IPS-20b (cell line): ENCODE measurements at regions not wholly inside any gene's neighbourhood (a gene's known extent, or its start where the extent isn't known, plus 50 kb on each side); places are given as distances from the start of the nearest gene placed in this dataset.

ENCODE experiments used
- H3K27ac ChIP-seq: one replicate; pipeline ENCODE4 v1.5.1; 2013; ENCODE audit warnings: low read length
- H3K27me3 ChIP-seq: 2 replicates; pipeline ENCODE4 v1.6.1; 2013; ENCODE audit warnings: mild to moderate bottlenecking, low read length, inconsistent platforms; ENCODE audit not compliant: insufficient read depth
- H3K36me3 ChIP-seq: 2 replicates; pipeline ENCODE4 v1.6.1; 2013; ENCODE audit warnings: low read depth, mild to moderate bottlenecking, inconsistent platforms, low read length, moderate library complexity; ENCODE audit not compliant: insufficient read depth
- H3K4me1 ChIP-seq: 2 replicates; pipeline ENCODE4 v1.6.1; 2013; ENCODE audit warnings: mild to moderate bottlenecking, control low read depth, inconsistent platforms, low read length, moderate library complexity; ENCODE audit not compliant: insufficient read depth
- H3K4me3 ChIP-seq: 2 replicates; pipeline ENCODE4 v1.5.1; 2013; ENCODE audit warnings: mild to moderate bottlenecking, low read length, inconsistent platforms
- H3K9ac ChIP-seq: 2 replicates; pipeline ENCODE4 v1.6.1; 2013; ENCODE audit warnings: low read depth, mild to moderate bottlenecking, inconsistent platforms, low read length, moderate library complexity
- H3K9me3 ChIP-seq: 2 replicates; pipeline ENCODE4 v1.6.1; 2013; ENCODE audit warnings: mild to moderate bottlenecking, low read depth, low read length, inconsistent platforms; ENCODE audit not compliant: insufficient read depth

- Histone ChIP-seq H3K27ac (no peak overlapping the region), H3K4me1 (no peaks in the 10 kb centered on the region), H3K27me3 (no peaks in the 10 kb centered on the region), H3K9me3 (peaks cover 32% of the 10 kb centered on the region), H3K4me3 (no peak overlapping the region), H3K36me3 (no peaks in the 10 kb centered on the region), H3K9ac (no peak overlapping the region)
These were observed 1007.7 kb downstream of the DSC3 start for GRCh38 chr18:30034818-30035217.

GRCh38 chr18:30016179-30016578, 1026.4 kb downstream of the DSC3 start:
- H3K4me3 ChIP-seq = no peak overlapping the region
- H3K9ac ChIP-seq = no peak overlapping the region
- H3K9me3 ChIP-seq = no peaks in the 10 kb centered on the region
- no peaks in the 10 kb centered on the region for H3K27me3 ChIP-seq
- no peaks in the 10 kb centered on the region for H3K36me3 ChIP-seq
- no peaks in the 10 kb centered on the region for H3K4me1 ChIP-seq
- no peak overlapping the region for H3K27ac ChIP-seq

- Histone ChIP-seq H3K27ac (no peak overlapping the region), H3K9me3 (no peaks in the 10 kb centered on the region), H3K36me3 (no peaks in the 10 kb centered on the region), H3K9ac (no peak overlapping the region), H3K27me3 (no peaks in the 10 kb centered on the region), H3K4me1 (no peaks in the 10 kb centered on the region), H3K4me3 (no peak overlapping the region)
These were observed 1037.6 kb downstream of the DSC3 start for GRCh38 chr18:30004965-30005364.

- Histone ChIP-seq H3K27me3 (no peaks in the 10 kb centered on the region), H3K9me3 (no peaks in the 10 kb centered on the region), H3K36me3 (no peaks in the 10 kb centered on the region), H3K9ac (no peak overlapping the region), H3K4me1 (no peaks in the 10 kb centered on the region), H3K4me3 (no peak overlapping the region), H3K27ac (no peak overlapping the region)
These were observed 1060.3 kb downstream of the DSC3 start for GRCh38 chr18:29982218-29982617.

- no peak overlapping the region for H3K9ac ChIP-seq
- no peak overlapping the region for H3K27ac ChIP-seq
- no peaks in the 10 kb centered on the region for H3K4me1 ChIP-seq
- no peaks in the 10 kb centered on the region for H3K36me3 ChIP-seq
- no peak overlapping the region for H3K4me3 ChIP-seq
- H3K27me3 ChIP-seq = no peaks in the 10 kb centered on the region
- no peaks in the 10 kb centered on the region for H3K9me3 ChIP-seq
These were observed 1062.7 kb downstream of the DSC3 start for GRCh38 chr18:29979881-29980280.

GRCh38 chr18:29969876-29970275, 1072.7 kb downstream of the DSC3 start:
- Histone ChIP-seq H3K4me3 (no peak overlapping the region), H3K4me1 (no peaks in the 10 kb centered on the region; the same call in 1 of the 2 replicates), H3K27ac (no peak overlapping the region), H3K9ac (no peak overlapping the region), H3K36me3 (no peaks in the 10 kb centered on the region), H3K27me3 (no peaks in the 10 kb centered on the region), H3K9me3 (no peaks in the 10 kb centered on the region)

- Histone ChIP-seq H3K9ac (no peak overlapping the region), H3K4me3 (no peak overlapping the region), H3K36me3 (no peaks in the 10 kb centered on the region), H3K27ac (no peak overlapping the region), H3K9me3 (no peaks in the 10 kb centered on the region), H3K27me3 (no peaks in the 10 kb centered on the region), H3K4me1 (no peaks in the 10 kb centered on the region)
These were observed 1080.0 kb downstream of the DSC3 start for GRCh38 chr18:29962579-29962978.

- Histone ChIP-seq H3K9me3 (no peaks in the 10 kb centered on the region), H3K9ac (no peak overlapping the region), H3K4me1 (no peaks in the 10 kb centered on the region), H3K27ac (no peak overlapping the region), H3K36me3 (no peaks in the 10 kb centered on the region), H3K4me3 (no peak overlapping the region), H3K27me3 (no peaks in the 10 kb centered on the region)
These were observed 1082.0 kb downstream of the DSC3 start for GRCh38 chr18:29960539-29960938.

GRCh38 chr18:29930231-29930630, 1112.3 kb downstream of the DSC3 start:
- Histone ChIP-seq H3K4me3 (no peak overlapping the region), H3K27me3 (no peaks in the 10 kb centered on the region), H3K36me3 (no peaks in the 10 kb centered on the region), H3K9ac (no peak overlapping the region), H3K9me3 (no peaks in the 10 kb centered on the region), H3K27ac (no peak overlapping the region), H3K4me1 (no peaks in the 10 kb centered on the region)

GRCh38 chr18:29928081-29928480, 1114.5 kb downstream of the DSC3 start:
- Histone ChIP-seq H3K36me3 (no peaks in the 10 kb centered on the region), H3K27ac (no peak overlapping the region), H3K9me3 (no peaks in the 10 kb centered on the region), H3K4me1 (no peaks in the 10 kb centered on the region), H3K4me3 (no peak overlapping the region), H3K9ac (no peak overlapping the region), H3K27me3 (no peaks in the 10 kb centered on the region)

- Histone ChIP-seq H3K9me3 (no peaks in the 10 kb centered on the region), H3K4me3 (no peak overlapping the region), H3K4me1 (no peaks in the 10 kb centered on the region), H3K36me3 (no peaks in the 10 kb centered on the region), H3K27me3 (no peaks in the 10 kb centered on the region), H3K9ac (no peak overlapping the region), H3K27ac (no peak overlapping the region)
These were observed 1117.0 kb downstream of the DSC3 start for GRCh38 chr18:29925566-29925965.

- Histone ChIP-seq H3K9ac (no peak overlapping the region), H3K27me3 (no peaks in the 10 kb centered on the region), H3K36me3 (no peaks in the 10 kb centered on the region), H3K4me3 (no peak overlapping the region), H3K4me1 (no peaks in the 10 kb centered on the region), H3K9me3 (no peaks in the 10 kb centered on the region), H3K27ac (no peak overlapping the region)
These were observed 1130.2 kb downstream of the DSC3 start for GRCh38 chr18:29912351-29912750.
